Karpas-422 (cell line): ENCODE measurements at regions not wholly inside any gene's neighbourhood (a gene's known extent, or its start where the extent isn't known, plus 50 kb on each side); places are given as distances from the start of the nearest gene placed in this dataset.
"Not testable (repeated sequence)": the region's sequence is repeated elsewhere in the genome, so short reads cannot be mapped to it uniquely, and the experiment has no call there.

Experiments
- DNase-seq: peaks from one replicate; pipeline ENCODE4 v3.0.0-alpha.2; 2015
- H2AFZ ChIP-seq: fragments of 200-600 bp; sonication (generic); 2 replicates; pipeline ENCODE4 v1.6.1; 2014; ENCODE audit warnings: antibody characterized with exemption, low read length, mixed read lengths
- H3K27ac ChIP-seq: fragments of 200-600 bp; sonication (generic); 2 replicates; pipeline ENCODE4 v1.5.1; 2014; ENCODE audit warnings: mild to moderate bottlenecking, low read length, moderate library complexity
- H3K27me3 ChIP-seq: fragments of 200-600 bp; sonication (generic); 2 replicates; pipeline ENCODE4 v1.6.1; 2014; ENCODE audit warnings: low read length, mixed read lengths
- H3K36me3 ChIP-seq: fragments of 200-600 bp; sonication (generic); 2 replicates; pipeline ENCODE4 v1.6.1; 2014; ENCODE audit warnings: low read length, mixed read lengths; ENCODE audit not compliant: insufficient read depth
- H3K4me1 ChIP-seq: fragments of 200-600 bp; sonication (generic); 2 replicates; pipeline ENCODE4 v1.6.1; 2014; ENCODE audit warnings: mild to moderate bottlenecking, low read length, mixed read lengths
- H3K4me2 ChIP-seq: fragments of 200-600 bp; sonication (generic); 2 replicates; pipeline ENCODE4 v1.6.1; 2014; ENCODE audit warnings: low read length, low read depth, mild to moderate bottlenecking; ENCODE audit not compliant: poor library complexity, severe bottlenecking
- H3K4me3 ChIP-seq: fragments of 200-600 bp; sonication (generic); 2 replicates; pipeline ENCODE4 v1.5.1; 2014; ENCODE audit warnings: mild to moderate bottlenecking, antibody characterized with exemption, low read length, mixed read lengths
- H3K79me2 ChIP-seq: fragments of 200-600 bp; sonication (generic); 2 replicates; pipeline ENCODE4 v1.6.1; 2014; ENCODE audit warnings: mild to moderate bottlenecking, low read length, mixed read lengths
- H3K9ac ChIP-seq: fragments of 200-600 bp; sonication (generic); 2 replicates; pipeline ENCODE4 v1.6.0; 2014; ENCODE audit warnings: low read length
- H3K9me2 ChIP-seq: fragments of 200-600 bp; sonication (generic), shearing (Covaris generic); replicated peaks from 2 replicates; pipeline ENCODE4 v1.6.0; 2014; ENCODE audit warnings: mild to moderate bottlenecking, low read length, moderate library complexity; ENCODE audit not compliant: insufficient read depth
- H3K9me3 ChIP-seq: fragments of 300-700, 200-600 bp; sonication (generic); 2 replicates; pipeline ENCODE4 v1.6.1; 2014; ENCODE audit warnings: low read length, mixed read lengths
- H4K20me1 ChIP-seq: fragments of 200-600 bp; sonication (generic); 2 replicates; pipeline ENCODE4 v1.6.1; 2014; ENCODE audit warnings: mild to moderate bottlenecking, antibody characterized with exemption, low read length, low read depth; ENCODE audit not compliant: insufficient read depth

DNA sequence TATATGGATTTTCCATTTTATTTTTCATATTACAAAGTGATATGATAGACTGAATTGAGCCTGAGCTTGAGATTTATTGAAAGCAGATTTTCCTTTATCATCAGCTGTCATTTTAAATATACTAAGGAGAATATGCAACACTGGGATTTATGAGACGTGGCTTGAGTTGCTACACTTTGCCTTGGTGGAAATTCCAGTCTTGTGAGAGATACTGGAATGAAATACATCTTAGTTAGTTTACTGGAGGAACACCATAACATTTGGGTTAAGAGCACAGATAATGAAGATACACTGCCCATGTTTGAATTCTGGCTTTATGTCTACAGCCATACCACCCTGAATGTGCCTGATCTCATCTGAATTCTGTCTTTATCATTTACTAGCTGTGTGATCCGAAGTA is 86.5 kb upstream of the IFNGR1 start:
- H3K4me3 ChIP-seq = no peak overlapping the region
- H3K27me3 ChIP-seq = no peaks in the 10 kb centered on the region
- H4K20me1 ChIP-seq = no peaks in the 10 kb centered on the region
- no peaks in the 10 kb centered on the region for H3K36me3 ChIP-seq
- H3K9ac ChIP-seq = no peak overlapping the region
- no peaks in the 10 kb centered on the region for H3K79me2 ChIP-seq
- H2AFZ ChIP-seq = no peak overlapping the region
- peaks cover 18% of the 10 kb centered on the region for H3K4me1 ChIP-seq
- H3K4me2 ChIP-seq = no peak overlapping the region
- H3K9me2 ChIP-seq = no peaks in the 10 kb centered on the region
- no peak for DNase-seq
- no peaks in the 10 kb centered on the region for H3K9me3 ChIP-seq
- H3K27ac ChIP-seq = no peak overlapping the region

DNA sequence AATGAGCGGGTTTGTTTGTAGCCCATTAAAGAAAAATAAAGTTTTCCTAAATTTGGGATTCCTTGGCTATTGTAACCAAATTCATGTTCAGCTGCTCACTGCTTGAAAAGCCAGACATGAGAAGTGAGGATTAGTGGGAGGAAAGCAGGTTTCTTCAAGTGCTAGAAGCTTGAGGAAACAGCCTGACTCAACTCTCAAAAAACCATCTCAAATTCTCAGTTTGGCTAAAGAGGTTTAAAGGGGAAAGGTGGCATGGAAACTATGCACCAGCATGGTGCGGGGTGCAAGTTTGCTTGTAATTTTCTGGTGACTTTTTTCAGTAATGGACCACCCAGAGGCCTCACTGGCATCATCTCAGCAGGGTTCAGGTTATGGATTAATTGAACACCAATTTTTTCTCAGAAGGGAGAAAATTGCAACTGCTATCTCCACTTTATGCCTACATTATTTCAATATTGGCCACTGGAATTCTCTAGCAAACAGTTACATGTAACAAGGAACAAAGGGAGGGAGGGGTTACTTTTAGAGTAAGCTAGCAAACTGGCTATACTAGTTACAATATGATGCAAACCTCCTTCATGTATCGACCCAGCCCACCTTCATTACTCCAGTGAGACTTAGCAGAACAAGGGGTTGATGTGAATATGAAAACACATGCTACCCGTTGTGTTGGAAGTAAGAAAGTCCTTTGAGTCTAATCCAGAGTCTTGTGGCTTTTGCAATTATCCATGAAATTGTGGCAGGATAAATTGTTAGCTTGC is 85.0 kb upstream of the IFNGR1 start:
- H2AFZ ChIP-seq = no peak overlapping the region
- no peaks in the 10 kb centered on the region for H4K20me1 ChIP-seq
- no peaks in the 10 kb centered on the region for H3K27me3 ChIP-seq
- H3K4me1 ChIP-seq = peaks cover 18% of the 10 kb centered on the region
- H3K36me3 ChIP-seq = no peaks in the 10 kb centered on the region
- no peak overlapping the region for H3K4me2 ChIP-seq
- no peaks in the 10 kb centered on the region for H3K79me2 ChIP-seq
- no peak overlapping the region for H3K27ac ChIP-seq
- H3K9ac ChIP-seq = no peak overlapping the region
- no peak for DNase-seq
- H3K9me3 ChIP-seq = no peaks in the 10 kb centered on the region
- H3K9me2 ChIP-seq = no peaks in the 10 kb centered on the region
- no peak overlapping the region for H3K4me3 ChIP-seq

DNA sequence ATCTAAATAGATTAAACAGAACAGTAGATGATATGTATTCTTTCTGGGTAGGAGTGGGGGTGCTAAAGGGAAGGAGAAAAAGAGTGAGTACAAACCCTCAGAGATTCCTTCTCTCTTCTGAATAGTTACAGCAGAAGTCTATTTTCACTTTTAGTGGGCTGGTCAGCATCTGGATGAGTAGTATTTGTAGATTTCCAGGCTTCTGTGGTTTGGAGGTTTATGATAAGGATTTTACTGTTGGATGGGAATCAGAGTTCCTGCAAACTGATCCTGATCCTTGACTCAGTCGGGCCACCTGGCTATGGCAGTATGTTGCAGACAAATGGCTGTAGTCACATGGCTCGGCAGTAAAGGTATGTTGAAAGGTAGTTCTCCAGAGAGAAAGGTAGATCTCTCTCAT is 84.3 kb upstream of the IFNGR1 start:
- H4K20me1 ChIP-seq = no peaks in the 10 kb centered on the region
- no peaks in the 10 kb centered on the region for H3K9me2 ChIP-seq
- H3K79me2 ChIP-seq = no peaks in the 10 kb centered on the region
- no peak overlapping the region for H3K27ac ChIP-seq
- H3K4me3 ChIP-seq = no peak overlapping the region
- no peaks in the 10 kb centered on the region for H3K36me3 ChIP-seq
- peaks cover 15% of the 10 kb centered on the region for H3K4me1 ChIP-seq
- H2AFZ ChIP-seq = no peak overlapping the region
- no peak overlapping the region for H3K4me2 ChIP-seq
- DNase-seq = no peak
- H3K27me3 ChIP-seq = no peaks in the 10 kb centered on the region
- no peaks in the 10 kb centered on the region for H3K9me3 ChIP-seq
- no peak overlapping the region for H3K9ac ChIP-seq

DNA sequence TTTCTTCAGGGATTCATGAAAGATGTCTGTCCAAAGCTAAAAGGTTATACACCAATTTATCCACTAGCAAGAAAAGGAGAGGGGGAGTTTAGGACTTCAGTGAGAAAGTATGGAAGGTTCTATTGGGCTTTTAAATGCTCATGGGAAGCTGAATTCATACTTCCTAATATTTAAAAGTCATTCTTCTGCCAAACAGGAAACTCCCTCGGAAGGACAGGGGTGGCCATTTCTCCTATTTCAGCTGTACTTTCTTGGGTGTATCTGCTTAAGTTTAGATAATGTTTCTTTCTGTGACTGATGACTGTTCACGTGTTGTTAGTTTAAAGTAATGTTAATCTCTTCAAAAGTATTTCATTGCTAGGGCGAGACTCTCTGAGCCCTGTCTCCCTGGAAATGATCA is 80.5 kb upstream of the IFNGR1 start:
- no peaks in the 10 kb centered on the region for H3K9me2 ChIP-seq
- H3K9ac ChIP-seq = no peak overlapping the region
- no peak overlapping the region for H3K27ac ChIP-seq
- no peaks in the 10 kb centered on the region for H3K9me3 ChIP-seq
- H3K4me3 ChIP-seq = no peak overlapping the region
- no peaks in the 10 kb centered on the region for H4K20me1 ChIP-seq
- no peak for DNase-seq
- H2AFZ ChIP-seq = no peak overlapping the region
- no peaks in the 10 kb centered on the region for H3K79me2 ChIP-seq
- no peaks in the 10 kb centered on the region for H3K4me1 ChIP-seq
- H3K36me3 ChIP-seq = no peaks in the 10 kb centered on the region
- no peak overlapping the region for H3K4me2 ChIP-seq
- no peaks in the 10 kb centered on the region for H3K27me3 ChIP-seq

DNA sequence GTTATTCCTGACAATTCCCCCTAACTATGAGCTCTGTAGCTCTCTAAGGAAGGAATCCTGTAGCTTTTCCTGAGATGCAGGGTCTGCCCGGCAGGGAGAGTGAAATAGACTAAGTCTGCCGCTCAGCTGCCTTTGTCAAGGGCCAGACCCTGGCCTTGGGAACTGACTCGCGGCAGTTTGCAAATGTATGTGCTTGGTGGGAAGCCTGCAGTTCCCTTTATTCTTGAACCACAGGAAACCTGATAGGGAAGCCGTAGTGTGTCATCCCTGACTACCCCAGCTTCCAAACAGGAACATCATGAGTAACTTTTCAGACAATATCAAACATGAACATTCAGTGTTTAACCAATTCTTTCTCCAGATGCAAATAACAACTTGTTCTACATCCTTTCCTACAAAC is 78.7 kb upstream of the IFNGR1 start:
- no peak overlapping the region for H3K4me3 ChIP-seq
- no peaks in the 10 kb centered on the region for H3K79me2 ChIP-seq
- no peak overlapping the region for H3K4me2 ChIP-seq
- H3K27me3 ChIP-seq = no peaks in the 10 kb centered on the region
- H3K36me3 ChIP-seq = no peaks in the 10 kb centered on the region
- no peak for DNase-seq
- no peaks in the 10 kb centered on the region for H4K20me1 ChIP-seq
- H3K27ac ChIP-seq = no peak overlapping the region
- no peaks in the 10 kb centered on the region for H3K4me1 ChIP-seq
- no peaks in the 10 kb centered on the region for H3K9me2 ChIP-seq
- no peak overlapping the region for H3K9ac ChIP-seq
- no peaks in the 10 kb centered on the region for H3K9me3 ChIP-seq
- no peak overlapping the region for H2AFZ ChIP-seq

DNA sequence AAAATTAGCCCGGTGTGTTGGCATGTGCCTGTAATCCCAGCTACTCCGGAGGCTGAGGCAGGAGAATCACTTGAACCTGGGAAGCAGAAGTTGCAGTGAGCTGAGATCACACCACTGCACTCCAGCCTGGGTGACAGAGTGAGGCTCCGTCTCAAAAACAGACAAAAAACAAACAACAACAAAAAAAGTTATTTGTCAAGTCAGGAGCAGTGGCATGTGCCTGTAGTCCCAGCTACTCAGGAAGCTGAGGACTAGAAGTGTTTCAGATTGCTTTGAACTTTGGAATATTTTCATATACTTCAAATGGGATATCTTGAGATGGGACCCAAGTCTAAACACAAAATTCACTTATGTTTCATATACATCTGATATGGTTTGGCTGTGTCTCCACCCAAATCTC is 73.1 kb upstream of the IFNGR1 start:
- not testable (repeated sequence) for H4K20me1 ChIP-seq

DNA sequence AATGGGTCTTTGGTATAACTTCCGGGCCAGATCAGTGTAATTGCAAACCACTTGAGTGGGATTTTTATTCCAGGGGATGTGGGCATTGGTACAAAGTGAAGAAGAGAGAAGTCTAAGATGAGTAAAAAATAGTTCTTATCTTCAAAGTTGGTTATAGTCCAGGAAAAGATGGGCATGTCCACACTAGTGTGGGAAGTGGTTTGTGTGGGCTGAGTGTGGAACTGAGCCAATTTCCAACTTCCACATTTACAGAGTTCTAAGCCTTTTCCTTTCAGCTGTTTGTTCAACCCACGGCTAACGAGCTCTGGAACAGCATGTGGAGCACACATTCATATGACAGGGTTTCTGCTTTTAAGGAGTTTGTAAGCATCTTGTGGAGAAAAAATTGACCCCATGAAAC is 72.3 kb upstream of the IFNGR1 start:
- Histone ChIP-seq H3K9ac (no peak overlapping the region), H4K20me1 (no peaks in the 10 kb centered on the region), H3K4me3 (no peak overlapping the region), H3K9me3 (no peaks in the 10 kb centered on the region), H3K27me3 (0 out of 2 replicates have a peak, but pooled peaks cover 2% of the 10 kb centered on the region), H3K4me2 (no peak overlapping the region), H3K79me2 (no peaks in the 10 kb centered on the region), H2AFZ (no peak overlapping the region), H3K27ac (no peak overlapping the region), H3K36me3 (no peaks in the 10 kb centered on the region), H3K9me2 (0 out of 2 replicates have a peak, but pooled peaks cover 4% of the 10 kb centered on the region), H3K4me1 (no peaks in the 10 kb centered on the region)
- DNase-seq = no peak

More for the DNA sequence above, 73.1 kb upstream of the IFNGR1 start:
- H3K27me3 ChIP-seq, H3K4me3 ChIP-seq, H3K36me3 ChIP-seq, H3K4me1 ChIP-seq, H3K4me2 ChIP-seq, H3K79me2 ChIP-seq, H3K9ac ChIP-seq, H3K27ac ChIP-seq, H2AFZ ChIP-seq, H3K9me2 ChIP-seq, H3K9me3 ChIP-seq, DNase-seq: not testable (repeated sequence)

DNA sequence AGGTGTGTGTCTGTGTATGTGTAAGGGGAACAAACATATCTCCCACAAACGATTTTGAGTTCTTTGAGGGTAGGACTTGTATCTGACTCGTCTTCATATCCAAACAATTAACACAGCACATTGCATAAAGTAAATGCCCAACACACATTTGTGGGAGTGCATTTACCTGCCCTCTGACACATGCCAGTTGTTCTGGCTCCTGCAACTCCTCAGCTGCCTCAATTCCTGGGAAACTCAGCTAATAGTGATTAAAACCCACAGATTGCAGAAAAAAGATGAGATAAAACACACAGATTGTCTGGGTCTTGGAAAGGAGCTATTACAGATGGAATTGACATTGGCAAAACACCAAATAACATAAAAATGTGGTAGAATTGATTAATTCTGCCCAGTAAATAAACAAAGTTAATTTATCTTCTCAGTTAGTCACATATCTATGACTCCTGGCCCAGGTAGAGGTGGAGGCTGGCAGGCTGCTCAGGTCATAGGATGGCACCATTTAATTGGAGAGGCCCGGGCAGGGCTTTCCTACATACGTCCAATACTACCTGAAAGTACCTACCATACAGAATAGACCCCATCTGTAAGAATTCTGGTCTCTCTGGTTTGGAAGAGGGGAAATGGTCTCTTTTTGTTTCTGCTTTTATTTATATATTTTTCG is 71.5 kb upstream of the IFNGR1 start:
- H2AFZ ChIP-seq = no peak overlapping the region
- H3K4me2 ChIP-seq = no peak overlapping the region
- no peaks in the 10 kb centered on the region for H4K20me1 ChIP-seq
- no peak overlapping the region for H3K9ac ChIP-seq
- H3K79me2 ChIP-seq = no peaks in the 10 kb centered on the region
- no peaks in the 10 kb centered on the region for H3K36me3 ChIP-seq
- H3K27ac ChIP-seq = no peak overlapping the region
- H3K9me2 ChIP-seq = 0 out of 2 replicates have a peak, but pooled peaks cover 4% of the 10 kb centered on the region
- no peaks in the 10 kb centered on the region for H3K9me3 ChIP-seq
- H3K4me1 ChIP-seq = no peaks in the 10 kb centered on the region
- no peak for DNase-seq
- H3K27me3 ChIP-seq = 0 out of 2 replicates have a peak, but pooled peaks cover 2% of the 10 kb centered on the region
- H3K4me3 ChIP-seq = no peak overlapping the region
